ENCODE measurements at regions not wholly inside any gene's neighbourhood (a gene's known extent, or its start where the extent isn't known, plus 50 kb on each side); places are given as distances from the start of the nearest gene placed in this dataset.
A peak's percentile ranks its signal among the peaks of the same experiment; 100 is the strongest.

GRCh38 chr5:105945203-105945972 lies 1725.3 kb downstream of the EFNA5 start:
- TF ChIP-seq, protein P1, sequence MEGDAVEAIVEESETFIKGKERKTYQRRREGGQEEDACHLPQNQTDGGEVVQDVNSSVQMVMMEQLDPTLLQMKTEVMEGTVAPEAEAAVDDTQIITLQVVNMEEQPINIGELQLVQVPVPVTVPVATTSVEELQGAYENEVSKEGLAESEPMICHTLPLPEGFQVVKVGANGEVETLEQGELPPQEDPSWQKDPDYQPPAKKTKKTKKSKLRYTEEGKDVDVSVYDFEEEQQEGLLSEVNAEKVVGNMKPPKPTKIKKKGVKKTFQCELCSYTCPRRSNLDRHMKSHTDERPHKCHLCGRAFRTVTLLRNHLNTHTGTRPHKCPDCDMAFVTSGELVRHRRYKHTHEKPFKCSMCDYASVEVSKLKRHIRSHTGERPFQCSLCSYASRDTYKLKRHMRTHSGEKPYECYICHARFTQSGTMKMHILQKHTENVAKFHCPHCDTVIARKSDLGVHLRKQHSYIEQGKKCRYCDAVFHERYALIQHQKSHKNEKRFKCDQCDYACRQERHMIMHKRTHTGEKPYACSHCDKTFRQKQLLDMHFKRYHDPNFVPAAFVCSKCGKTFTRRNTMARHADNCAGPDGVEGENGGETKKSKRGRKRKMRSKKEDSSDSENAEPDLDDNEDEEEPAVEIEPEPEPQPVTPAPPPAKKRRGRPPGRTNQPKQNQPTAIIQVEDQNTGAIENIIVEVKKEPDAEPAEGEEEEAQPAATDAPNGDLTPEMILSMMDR (IDR thresholded peaks at IDR 0.05; ENCODE audit: low read depth, low read length) = no peak
- Histone ChIP-seq H3K9me3 (ENCODE audit: low read depth) (no peaks in the 10 kb centered on the region), H3K4me1 (ENCODE audit: low read depth) (no peaks in the 10 kb centered on the region), H3K4me3 (no peak overlapping the region), H3K36me3 (no peaks in the 10 kb centered on the region), H3K27me3 (no peaks in the 10 kb centered on the region), H3K27ac (no peak overlapping the region)
- DNase-seq (ENCODE audit: low read depth in 1 of 2, low spot score in 1 of 2) = no peak

- no peak for DNase-seq (ENCODE audit: low read depth in 1 of 2, low spot score in 1 of 2)
- Histone ChIP-seq H3K27me3 (no peaks in the 10 kb centered on the region), H3K4me1 (ENCODE audit: low read depth) (peaks cover 3% of the 10 kb centered on the region), H3K27ac (no peak overlapping the region), H3K36me3 (no peaks in the 10 kb centered on the region), H3K4me3 (no peak overlapping the region), H3K9me3 (ENCODE audit: low read depth) (no peaks in the 10 kb centered on the region)
- TF ChIP-seq, protein P1 (IDR thresholded peaks at IDR 0.05; ENCODE audit: low read depth, low read length) = no peak
These were observed 1730.6 kb downstream of the EFNA5 start for GRCh38 chr5:105940181-105940580.

GRCh38 chr5:105934171-105934570 lies 1736.6 kb downstream of the EFNA5 start:
- Histone ChIP-seq H3K9me3 (ENCODE audit: low read depth) (no peaks in the 10 kb centered on the region), H3K27me3 (no peaks in the 10 kb centered on the region), H3K4me3 (no peak overlapping the region), H3K36me3 (no peaks in the 10 kb centered on the region), H3K27ac (no peak overlapping the region), H3K4me1 (ENCODE audit: low read depth) (no peaks in the 10 kb centered on the region)
- no peak for DNase-seq (ENCODE audit: low read depth in 1 of 2, low spot score in 1 of 2)
- TF ChIP-seq, protein P1 (IDR thresholded peaks at IDR 0.05; ENCODE audit: low read depth, low read length) = no peak

DNA sequence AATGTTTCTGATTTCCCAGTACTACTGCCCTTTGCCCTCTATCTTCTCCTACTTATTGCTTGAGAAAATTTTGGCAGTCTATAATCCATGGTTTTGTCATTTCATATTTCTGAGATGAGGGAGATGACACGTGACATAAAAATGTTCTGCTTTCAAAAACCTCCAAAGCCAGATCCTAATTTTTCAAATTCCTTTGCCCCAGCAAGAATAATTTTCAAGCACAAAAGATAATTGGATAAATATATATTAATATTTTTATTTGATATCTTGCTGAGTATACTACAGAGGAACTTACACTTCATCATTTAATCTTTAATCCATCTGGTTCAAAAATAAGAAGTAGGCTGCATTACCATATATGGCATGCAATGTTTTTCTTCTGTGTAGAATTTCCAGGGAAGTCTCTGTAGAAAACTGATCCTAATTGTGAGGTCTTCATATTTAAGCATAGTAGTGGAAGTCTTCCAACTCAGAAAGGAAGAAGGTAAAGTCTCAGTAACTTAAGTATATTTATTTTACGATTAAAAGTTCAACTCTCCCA lies 1738.8 kb downstream of the EFNA5 start:
- Histone ChIP-seq H3K4me3 (no peak overlapping the region), H3K27me3 (no peaks in the 10 kb centered on the region), H3K9me3 (ENCODE audit: low read depth) (no peaks in the 10 kb centered on the region), H3K4me1 (ENCODE audit: low read depth) (no peaks in the 10 kb centered on the region), H3K36me3 (no peaks in the 10 kb centered on the region), H3K27ac (no peak overlapping the region)
- DNase-seq (ENCODE audit: low read depth in 1 of 2, low spot score in 1 of 2) = peak in 1 of 2 donors; percentile 43
- TF ChIP-seq, protein P1 (IDR thresholded peaks at IDR 0.05; ENCODE audit: low read depth, low read length) = no peak

DNA sequence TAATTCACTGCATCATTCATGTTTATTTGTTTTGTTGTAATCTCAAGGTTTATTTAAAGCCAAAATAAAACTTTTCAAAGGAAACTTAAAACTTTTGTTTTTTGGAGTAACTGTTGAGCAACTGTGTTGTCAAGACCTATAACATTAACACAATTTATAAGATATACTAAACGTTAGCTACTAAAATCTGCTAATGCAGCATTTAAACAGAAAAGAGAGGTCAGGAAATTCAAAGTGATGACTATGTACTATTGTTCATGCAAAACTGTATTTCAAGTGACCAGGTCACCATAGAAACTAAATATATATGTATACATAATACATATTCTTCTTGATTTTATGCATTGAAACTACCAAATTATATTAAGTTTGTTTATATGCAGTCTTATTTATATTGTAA lies 1740.9 kb downstream of the EFNA5 start:
- Histone ChIP-seq H3K9me3 (ENCODE audit: low read depth) (no peaks in the 10 kb centered on the region), H3K27ac (no peak overlapping the region), H3K4me3 (no peak overlapping the region), H3K4me1 (ENCODE audit: low read depth) (no peaks in the 10 kb centered on the region), H3K36me3 (no peaks in the 10 kb centered on the region), H3K27me3 (no peaks in the 10 kb centered on the region)
- no peak for DNase-seq (ENCODE audit: low read depth in 1 of 2, low spot score in 1 of 2)
- TF ChIP-seq, protein P1 (IDR thresholded peaks at IDR 0.05; ENCODE audit: low read depth, low read length) = no peak
